Bronchial epithelial cell (primary cell): ENCODE measurements at regions not wholly inside any gene's neighbourhood (a gene's known extent, or its start where the extent isn't known, plus 50 kb on each side); places are given as distances from the start of the nearest gene placed in this dataset.

Experiments used
- DNase-seq: peaks from one replicate; pipeline ENCODE4 v3.0.0-alpha.2; 2010; ENCODE audit warnings: low read depth
- FAIRE-seq: peaks from 2 replicates; lab custom pipeline; 2011; peaks lifted over from hg19 to GRCh38; lab: Jason Lieb, UNC
- H3K27me3 ChIP-seq: 2 replicates; pipeline ENCODE4 v1.5.1; 2011; ENCODE audit warnings: low read length; ENCODE audit not compliant: control insufficient read depth, insufficient read depth
- H3K36me3 ChIP-seq: 2 replicates; pipeline ENCODE4 v1.5.1; 2011; ENCODE audit warnings: low read length; ENCODE audit not compliant: control insufficient read depth, insufficient read depth
- H3K4me3 ChIP-seq: 2 replicates; pipeline ENCODE4 v1.5.1; 2011; ENCODE audit warnings: mild to moderate bottlenecking, low read depth, low read length, control low read depth
- CTCF ChIP-seq: IDR thresholded peaks from 2 replicates; pipeline ENCODE4 v1.5.1; 2011; ENCODE audit warnings: mild to moderate bottlenecking, moderate library complexity, low read length, control low read depth, inconsistent platforms; ENCODE audit not compliant: insufficient read depth, severe bottlenecking

- DNase-seq = no peak
- Histone ChIP-seq H3K27me3 (no peaks in the 10 kb centered on the region), H3K36me3 (no peaks in the 10 kb centered on the region), H3K4me3 (no peak overlapping the region)
- FAIRE-seq = no peak
- TF ChIP-seq CTCF = no peak
Observed at GRCh38 chr2:52463457-52463856, 1304.1 kb upstream of the CHAC2 start.

GRCh38 chr2:52456561-52457377, 1310.8 kb upstream of the CHAC2 start:
- FAIRE-seq (no peak), DNase-seq (no peak)
- no peak overlapping the region for H3K4me3 ChIP-seq
- TF ChIP-seq CTCF = no peak
- no peaks in the 10 kb centered on the region for H3K27me3 ChIP-seq
- H3K36me3 ChIP-seq = no peaks in the 10 kb centered on the region

GRCh38 chr2:52454962-52455361, 1312.6 kb upstream of the CHAC2 start:
- no peak for DNase-seq
- TF ChIP-seq CTCF = no peak
- no peaks in the 10 kb centered on the region for H3K36me3 ChIP-seq
- no peak for FAIRE-seq
- no peak overlapping the region for H3K4me3 ChIP-seq
- no peaks in the 10 kb centered on the region for H3K27me3 ChIP-seq

- Histone ChIP-seq H3K27me3 (no peaks in the 10 kb centered on the region), H3K36me3 (no peaks in the 10 kb centered on the region), H3K4me3 (no peak overlapping the region)
- no peak for TF ChIP-seq CTCF
- FAIRE-seq (no peak), DNase-seq (no peak)
Observed at GRCh38 chr2:52452201-52452600, 1315.4 kb upstream of the CHAC2 start.

GRCh38 chr2:52445686-52446085, 1321.9 kb upstream of the CHAC2 start:
- H3K36me3 ChIP-seq = no peaks in the 10 kb centered on the region
- TF ChIP-seq CTCF = no peak
- FAIRE-seq = no peak
- no peaks in the 10 kb centered on the region for H3K27me3 ChIP-seq
- no peak overlapping the region for H3K4me3 ChIP-seq
- no peak for DNase-seq

- H3K4me3 ChIP-seq = no peak overlapping the region
- H3K36me3 ChIP-seq = no peaks in the 10 kb centered on the region
- FAIRE-seq (no peak), DNase-seq (no peak)
- no peak for TF ChIP-seq CTCF
- H3K27me3 ChIP-seq = no peaks in the 10 kb centered on the region
Observed at GRCh38 chr2:52431352-52431760, 1336.2 kb upstream of the CHAC2 start.
